GM18909 (cell line): ENCODE measurements at regions not wholly inside any gene's neighbourhood (a gene's known extent, or its start where the extent isn't known, plus 50 kb on each side); places are given as distances from the start of the nearest gene placed in this dataset.
"Not testable (repeated sequence)": the region's sequence is repeated elsewhere in the genome, so short reads cannot be mapped to it uniquely, and the experiment has no call there.

Experiments used
- ATAC-seq: cut with Tn5 transposase; IDR thresholded peaks from one replicate; pipeline ENCODE4 v1.9.1; 2021; ENCODE audit warnings: mild to moderate bottlenecking; ENCODE audit not compliant: unreplicated experiment, poor library complexity

DNA sequence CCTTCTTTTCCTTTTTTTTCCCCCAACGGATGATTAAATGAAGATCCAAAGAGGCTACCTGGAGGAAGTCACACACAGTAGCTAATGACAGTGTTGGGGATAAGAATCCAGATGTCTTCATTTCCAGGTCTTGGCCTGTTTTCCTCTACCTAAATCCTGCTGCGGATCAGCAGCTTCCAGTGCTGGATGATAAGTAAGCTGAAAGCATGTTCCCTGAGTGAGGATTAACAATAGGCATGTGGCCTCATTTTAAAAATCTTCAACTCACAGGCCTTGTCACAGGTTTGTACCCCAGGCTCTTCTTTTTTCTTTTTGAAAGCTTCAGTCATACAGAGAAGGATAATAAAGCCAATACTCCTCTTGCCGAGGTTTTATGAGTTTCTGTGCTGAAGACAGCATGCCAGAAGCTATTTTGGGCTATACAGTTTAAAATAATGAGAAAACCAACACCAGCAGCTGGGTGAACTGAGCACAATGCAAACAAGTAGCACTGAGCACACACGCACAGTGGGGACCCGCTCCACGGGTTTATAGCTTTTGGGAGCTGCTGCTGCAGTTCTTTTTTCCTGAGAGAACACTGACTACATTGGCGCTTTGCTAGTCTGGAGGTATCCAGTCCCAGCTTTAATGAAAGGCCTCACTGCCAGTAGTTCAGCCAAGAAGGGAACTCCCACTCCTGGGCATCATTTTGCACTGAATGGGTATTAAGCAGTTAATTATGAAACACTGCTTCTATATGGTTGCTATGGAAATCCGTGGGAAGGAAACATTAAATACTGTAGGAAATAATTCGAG, 184.2 kb upstream of the CTSO start:
- no peak for ATAC-seq

GRCh38 chr4:156132196-156132595, 178.5 kb upstream of the CTSO start:
- no peak for ATAC-seq

DNA sequence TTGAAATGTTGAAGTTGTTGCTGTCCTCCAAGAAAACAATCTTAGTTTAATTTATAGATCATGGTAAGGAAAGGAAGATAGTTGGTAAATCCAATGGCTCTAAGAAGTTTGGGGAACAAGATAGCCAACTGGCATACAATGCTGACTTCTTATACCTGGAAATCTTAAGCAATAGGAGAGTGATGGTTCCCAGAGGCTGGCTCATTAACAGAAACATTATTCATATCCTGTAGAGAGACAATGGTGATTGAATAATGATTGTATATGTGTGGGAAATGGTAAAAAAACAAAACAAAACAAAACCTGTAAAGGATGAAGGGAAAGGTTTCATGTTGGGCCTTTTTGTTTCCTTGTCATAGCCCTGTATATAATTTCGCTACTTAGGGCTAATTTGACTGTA, 174.9 kb upstream of the CTSO start:
- ATAC-seq, result no peak

DNA sequence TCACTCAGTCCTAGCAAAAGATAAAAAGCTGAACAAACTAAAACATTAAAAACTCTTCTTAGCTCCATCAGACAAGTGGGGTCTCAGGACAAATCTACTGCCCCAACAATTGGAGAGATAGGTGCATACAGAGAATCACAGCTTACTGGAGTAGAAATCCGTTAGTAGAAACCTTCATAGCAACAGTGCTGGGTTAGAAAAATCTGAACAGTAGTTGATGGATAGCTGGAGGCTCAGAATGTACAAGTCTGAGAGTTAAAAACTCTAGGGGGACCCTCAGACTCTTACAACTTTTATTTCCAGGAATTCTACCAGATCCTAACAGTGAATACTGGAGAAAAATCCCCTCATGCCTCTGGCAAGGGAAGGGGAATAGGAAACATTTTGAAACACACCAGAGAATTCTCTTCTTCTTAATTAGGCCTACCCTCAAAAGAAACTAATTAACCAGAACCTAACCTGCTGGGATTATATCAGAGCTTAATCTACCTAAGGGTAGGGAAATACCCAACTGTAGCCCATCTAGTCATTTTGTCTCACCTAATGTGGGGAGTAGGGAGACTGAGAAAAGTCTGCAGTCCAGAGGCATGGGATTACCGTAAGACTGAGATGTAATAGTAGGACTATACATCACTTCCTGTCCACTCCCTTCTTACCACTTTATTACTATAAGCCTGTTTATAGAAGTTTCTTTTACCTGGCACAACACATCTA, 165.0 kb upstream of the CTSO start:
- no peak for ATAC-seq

DNA sequence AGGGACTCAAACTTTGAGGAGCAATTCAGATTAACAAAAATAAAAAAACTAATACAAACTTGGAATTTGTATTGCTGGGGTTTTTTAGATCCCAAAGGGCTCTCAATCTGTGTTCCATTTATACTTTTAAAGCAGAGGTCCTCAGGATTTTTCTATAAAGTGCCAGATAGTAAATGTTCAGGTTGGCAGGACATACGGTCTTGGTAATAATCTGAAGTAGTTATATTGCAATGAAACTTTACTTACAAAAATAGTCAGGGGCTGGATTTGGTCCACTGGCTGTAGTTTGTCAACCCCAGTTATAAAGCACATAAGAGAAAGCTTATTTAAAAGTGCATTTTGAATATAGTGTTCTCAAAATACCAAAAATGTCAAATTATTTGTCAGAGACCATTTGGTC, 164.1 kb upstream of the CTSO start:
- ATAC-seq, result no peak

DNA sequence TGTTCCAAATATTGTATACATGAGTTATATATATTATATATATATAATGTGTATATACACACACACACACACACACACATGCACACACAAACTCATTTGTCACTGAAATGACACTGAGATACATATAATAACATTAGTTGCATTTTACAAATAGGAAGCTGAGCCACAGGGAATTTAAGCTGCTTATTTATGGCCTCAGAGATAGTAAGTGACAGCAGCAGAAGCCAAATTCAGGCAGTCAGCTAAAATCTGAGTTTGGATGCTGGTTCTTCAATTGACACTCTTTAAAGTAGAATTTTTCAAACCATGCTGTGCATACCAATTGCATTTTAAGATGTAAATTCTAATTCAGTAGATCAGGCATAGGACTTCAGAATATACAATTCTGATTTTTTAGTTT, 163.3 kb upstream of the CTSO start:
- ATAC-seq, result no peak

GRCh38 chr4:156113138-156113765, 159.6 kb upstream of the CTSO start:
- ATAC-seq, result no peak

DNA sequence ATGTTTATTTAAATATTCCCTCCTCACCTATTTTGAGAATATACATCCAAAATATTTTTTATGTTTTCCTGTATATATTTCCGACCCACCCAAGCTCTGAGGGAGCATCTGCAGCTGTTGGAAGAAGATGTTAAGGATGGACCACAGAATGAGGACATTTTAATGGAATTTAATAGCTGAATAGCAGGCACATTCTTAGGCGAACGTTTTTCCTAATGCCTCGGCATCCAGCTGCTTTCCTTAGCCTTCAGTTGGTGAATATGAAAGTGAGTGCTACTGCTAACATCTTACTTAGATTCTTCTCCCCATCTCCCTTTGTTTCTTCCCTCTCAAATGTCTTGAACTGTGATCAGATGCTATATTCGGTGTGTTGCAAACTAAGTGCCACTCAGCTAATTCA, 158.0 kb upstream of the CTSO start:
- no peak for ATAC-seq

DNA sequence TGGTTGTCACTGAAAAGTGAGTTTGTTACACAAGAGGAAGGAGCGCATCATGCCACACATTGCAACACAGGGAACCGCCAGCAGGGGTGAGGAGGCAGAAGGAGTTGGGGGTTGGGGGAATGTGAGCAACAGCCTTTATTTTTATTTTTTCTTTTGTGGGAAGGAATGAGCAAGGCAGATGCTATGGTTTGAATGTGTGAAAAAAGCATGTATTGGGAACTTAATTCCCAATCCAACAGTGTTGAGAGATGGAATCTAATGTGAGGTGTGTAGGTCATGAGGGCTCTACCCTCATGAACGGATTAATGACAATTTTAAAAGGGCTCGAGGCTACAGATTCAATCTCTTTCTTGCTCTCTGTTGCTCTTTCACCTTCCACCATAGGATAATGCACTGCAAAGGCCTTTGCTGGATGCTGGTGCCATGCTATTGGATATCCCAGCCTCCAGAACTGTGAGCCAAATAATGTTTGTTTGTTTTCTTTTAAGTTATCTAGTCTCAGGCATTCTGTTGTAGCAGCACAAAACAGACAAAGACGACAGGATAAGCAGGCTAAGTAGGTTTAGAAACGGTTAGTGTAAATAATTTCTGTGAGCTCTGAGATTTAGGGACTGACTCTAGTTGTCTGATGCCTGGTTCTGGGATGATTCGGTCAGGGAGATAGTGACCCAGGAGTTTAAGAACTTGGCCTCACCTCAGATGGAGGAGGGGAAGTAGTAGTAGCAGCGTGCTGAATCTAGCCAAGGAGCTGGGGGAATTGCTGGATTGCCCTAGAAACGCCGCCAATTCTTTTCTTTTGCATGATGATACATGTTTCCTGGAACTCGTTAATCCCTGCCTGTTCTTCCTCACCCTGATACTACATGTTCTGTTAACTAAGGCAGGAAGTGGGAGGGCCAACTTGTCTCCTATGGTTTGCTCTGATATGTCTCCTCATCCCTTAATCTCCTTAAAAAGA, 156.6 kb upstream of the CTSO start:
- peak; percentile 47 for ATAC-seq

DNA sequence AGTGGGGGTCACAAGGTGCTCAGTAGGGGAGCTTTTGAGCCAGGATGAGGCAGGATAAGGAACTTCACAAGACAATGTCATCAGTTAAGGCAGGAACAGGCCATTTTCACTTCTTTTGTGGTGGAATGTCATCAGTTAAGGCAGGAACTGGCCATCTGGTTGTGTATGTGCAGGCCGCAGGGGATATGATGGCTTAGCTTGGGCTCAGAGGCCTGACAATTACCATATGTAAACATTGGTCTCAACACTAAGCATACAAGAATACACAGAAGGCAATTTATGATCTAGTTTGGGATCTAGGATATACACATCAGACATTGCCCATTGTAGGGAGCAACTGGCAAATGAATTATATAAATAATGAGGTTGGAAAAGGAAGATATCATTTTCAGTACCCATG, 155.4 kb upstream of the CTSO start:
- not testable (repeated sequence) for ATAC-seq

DNA sequence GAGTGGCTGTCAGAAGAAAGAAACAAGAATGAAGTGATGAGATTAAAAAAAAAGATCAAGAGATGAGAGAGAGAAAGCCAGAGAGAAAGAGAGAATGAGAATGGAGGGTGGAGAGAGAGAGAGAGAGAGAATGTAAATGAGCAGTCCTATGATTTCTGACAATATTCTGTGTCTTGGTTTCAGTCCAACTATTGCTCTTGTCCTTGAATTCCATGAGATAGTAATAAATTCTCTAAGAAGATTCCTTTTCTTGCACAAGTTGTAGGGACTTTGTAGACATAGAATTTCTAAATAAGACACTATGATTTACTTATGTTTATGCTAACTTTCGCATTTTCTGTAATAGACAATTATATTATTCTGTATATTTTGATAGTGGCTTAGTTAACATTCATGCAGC, 149.6 kb upstream of the CTSO start:
- no peak for ATAC-seq

GRCh38 chr4:156102411-156102810, 148.7 kb upstream of the CTSO start:
- ATAC-seq, result no peak

GRCh38 chr4:156101571-156101970, 147.9 kb upstream of the CTSO start:
- ATAC-seq, result no peak

DNA sequence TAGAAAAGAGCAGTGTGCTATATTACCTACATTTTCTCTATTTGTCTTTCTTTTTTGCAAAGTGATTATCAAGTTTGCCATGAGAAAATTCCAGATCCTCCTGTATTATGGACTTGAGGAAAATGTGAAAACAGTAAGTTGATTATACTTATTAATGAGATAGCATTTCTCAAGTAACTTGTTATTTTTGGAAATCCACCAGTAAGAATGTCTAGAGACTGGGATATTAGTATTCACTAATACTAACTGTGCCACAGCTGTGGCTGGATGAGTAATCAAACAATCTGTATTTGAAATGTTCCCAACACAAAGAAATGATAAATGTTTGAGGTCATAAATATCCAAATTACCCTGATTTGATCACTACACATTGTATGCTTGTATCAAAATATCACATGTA, 147.0 kb upstream of the CTSO start:
- ATAC-seq, result no peak

GRCh38 chr4:156098805-156099204, 145.1 kb upstream of the CTSO start:
- ATAC-seq, result no peak

DNA sequence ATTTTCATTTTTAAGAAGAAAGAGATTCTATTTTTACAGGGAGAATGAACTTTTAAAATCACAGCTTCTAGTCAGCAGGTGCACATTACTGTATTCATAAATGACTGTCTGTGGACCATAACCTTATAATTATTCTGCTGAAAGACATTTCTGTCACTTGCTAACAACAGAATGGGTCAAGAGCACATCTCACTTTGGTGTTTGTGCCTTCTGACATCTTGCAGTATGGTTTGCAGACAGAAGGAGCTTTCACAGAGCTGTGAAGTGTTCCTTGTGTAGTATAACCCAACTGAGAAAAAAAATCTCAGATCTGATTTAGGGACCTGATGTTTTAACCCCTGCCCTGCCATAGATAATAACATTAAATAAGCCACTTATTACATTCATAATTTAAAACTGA, 131.4 kb upstream of the CTSO start:
- no peak for ATAC-seq

GRCh38 chr4:156084373-156084772, 130.7 kb upstream of the CTSO start:
- ATAC-seq, result no peak

- no peak for ATAC-seq
Measured at GRCh38 chr4:156073976-156074375, 120.3 kb upstream of the CTSO start.

DNA sequence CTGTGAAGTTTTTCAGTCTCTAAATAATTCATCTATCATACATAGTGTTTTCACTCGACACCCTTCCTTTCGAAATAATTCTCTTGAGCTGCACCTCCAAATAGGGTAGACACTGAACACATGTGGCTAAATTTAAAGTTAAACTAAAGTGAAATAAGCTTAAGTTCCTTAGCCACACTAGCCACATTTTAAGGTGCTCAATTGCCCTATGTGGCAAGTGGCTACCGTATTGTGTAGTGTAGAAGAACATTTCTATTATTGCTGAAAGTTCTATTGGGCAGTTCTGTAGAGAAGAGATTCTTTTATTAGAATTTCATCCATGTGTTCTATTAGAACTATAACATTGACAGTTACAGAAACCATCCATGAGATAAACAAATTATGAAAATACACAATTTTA, 107.0 kb upstream of the CTSO start:
- ATAC-seq, result no peak

DNA sequence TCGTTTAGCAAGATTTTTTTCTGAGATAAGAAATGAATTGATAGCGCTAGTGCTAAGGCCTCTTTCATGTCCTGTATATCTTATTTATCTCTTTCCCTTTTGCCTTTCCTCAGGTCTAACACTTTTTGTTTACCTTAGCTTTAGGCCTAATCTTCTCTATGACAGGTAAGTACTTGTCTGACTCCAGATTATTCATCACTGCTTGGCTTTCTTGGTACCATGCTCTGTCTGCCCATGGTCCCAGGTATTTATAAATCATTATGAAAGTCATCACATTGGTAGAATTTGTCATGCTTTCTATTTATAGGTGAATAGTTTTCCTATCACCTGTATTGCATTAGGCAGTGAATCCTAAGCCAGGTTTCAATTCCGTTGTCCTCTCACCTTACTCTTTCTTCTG, 99.5 kb upstream of the CTSO start:
- no peak for ATAC-seq
